Natural killer cell (primary cell): ENCODE measurements at regions not wholly inside any gene's neighbourhood (a gene's known extent, or its start where the extent isn't known, plus 50 kb on each side); places are given as distances from the start of the nearest gene placed in this dataset.
"Not testable (repeated sequence)": the region's sequence is repeated elsewhere in the genome, so short reads cannot be mapped to it uniquely, and the experiment has no call there.

Experiments
- ATAC-seq, 3 donors: fragments of 150-1000 bp in 2 of 3; fragments of 200-7000 bp in 1 of 3; cut with Tn5 transposase; 1 replicate in 1 of 3; 2 replicates in 2 of 3; pipeline ENCODE4 v1.10.0; 2021; ENCODE audit warnings: mild to moderate bottlenecking in 2 of 3, moderate library complexity in 2 of 3
- DNase-seq, 2 donors: peaks; one replicate each; pipeline versions ENCODE4 v3.0.0 to v3.0.0-alpha.2; 2013 to 2021; ENCODE audit warnings: mixed read lengths in 1 of 2
- H3K27ac ChIP-seq: one replicate; pipeline ENCODE4 v1.5.1; 2013; ENCODE audit warnings: mild to moderate bottlenecking, low read length
- H3K27me3 ChIP-seq: one replicate; pipeline ENCODE4 v1.6.1; 2013; ENCODE audit warnings: low read length; ENCODE audit not compliant: control insufficient read depth, insufficient read depth
- H3K36me3 ChIP-seq: one replicate; pipeline ENCODE4 v1.6.1; 2013; ENCODE audit warnings: low read length; ENCODE audit not compliant: control insufficient read depth, insufficient read depth
- H3K4me1 ChIP-seq: one replicate; pipeline ENCODE4 v1.6.1; 2013; ENCODE audit warnings: low read length; ENCODE audit not compliant: control insufficient read depth, insufficient read depth
- H3K4me3 ChIP-seq: one replicate; pipeline ENCODE4 v1.5.1; 2013; ENCODE audit warnings: low read length
- H3K9me3 ChIP-seq: one replicate; pipeline ENCODE4 v1.6.1; 2013; ENCODE audit warnings: low read length; ENCODE audit not compliant: control insufficient read depth, insufficient read depth
- H3K27ac Mint-ChIP-seq, 2 donors: one replicate each; pipeline ENCODE4 v1.8.0; 2022; ENCODE audit warnings: mild to moderate bottlenecking in 2 of 2, mixed read lengths in 2 of 2, moderate library complexity in 1 of 2
- H3K27me3 Mint-ChIP-seq, 2 donors: one replicate each; pipeline ENCODE4 v1.8.0; 2022; ENCODE audit warnings: low read depth in 2 of 2, mixed read lengths in 2 of 2
- H3K36me3 Mint-ChIP-seq: one replicate; pipeline ENCODE4 v1.8.0; 2022; ENCODE audit warnings: mixed read lengths
- H3K4me1 Mint-ChIP-seq, 2 donors: one replicate each; pipeline ENCODE4 v1.8.0; 2022; ENCODE audit warnings: mixed read lengths in 2 of 2
- H3K4me3 Mint-ChIP-seq: one replicate; pipeline ENCODE4 v1.8.0; 2022; ENCODE audit warnings: mild to moderate bottlenecking, moderate library complexity, mixed read lengths
- H3K9me3 Mint-ChIP-seq, 2 donors: one replicate each; pipeline ENCODE4 v1.8.0; 2022; ENCODE audit warnings: mixed read lengths in 2 of 2
- WGBS: methylation state at CpG from one replicate; pipeline ENCODE4 v1.1.7; 2013; ENCODE audit warnings: missing lambda C conversion rate; ENCODE audit not compliant: insufficient coverage; 5-methylcytosine and 5-hydroxymethylcytosine counted together
- intact Hi-C: fragments of 100-400 bp; cut with micrococcal nuclease; formaldehyde crosslinking; loops from one replicate; pipeline ENCODE4 v1.14.2; 2022
- TF ChIP-seq, protein P1 (sequence below): fragments of 200-600 bp; IDR thresholded peaks from one replicate; pipeline ENCODE4 v1.8.0; 2022; ENCODE audit warnings: antibody characterized with exemption

DNA sequence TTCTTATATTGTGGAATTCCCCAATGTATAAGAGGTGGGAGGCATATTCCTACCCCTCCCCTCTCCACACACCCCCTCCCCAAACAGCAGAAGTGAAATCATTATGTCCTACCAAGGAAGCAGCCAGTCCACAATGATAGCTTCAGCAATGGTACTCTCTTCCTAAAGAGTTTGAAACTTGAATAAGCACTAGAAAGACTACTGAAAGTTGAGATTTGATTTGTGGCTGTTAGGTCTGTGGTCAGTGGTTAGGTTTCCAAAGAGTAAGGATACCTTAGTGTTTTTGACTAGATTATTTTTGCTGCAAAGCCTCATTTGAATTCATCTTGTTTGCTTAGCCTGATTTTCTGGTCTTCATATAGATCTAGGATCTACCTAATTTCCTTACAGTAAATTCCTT is 242.2 kb downstream of the DKK2 start:
- Histone ChIP-seq H3K4me1 (no peaks in the 10 kb centered on the region), H3K9me3 (no peaks in the 10 kb centered on the region), H3K4me3 (no peak overlapping the region), H3K27ac (no peak overlapping the region), H3K27me3 (no peaks in the 10 kb centered on the region), H3K36me3 (no peaks in the 10 kb centered on the region)
- Mint-ChIP-seq H3K27me3 (no peaks in the 10 kb centered on the region), H3K36me3 (peaks cover 7% of the 10 kb centered on the region), H3K4me3 (no peak overlapping the region), H3K9me3 (peaks cover 7 to 9% of the 10 kb centered on the region in 2 donors), H3K27ac (no peak overlapping the region), H3K4me1 (no peaks in the 10 kb centered on the region)
- DNase-seq (no peak), ATAC-seq (no peak)
- TF ChIP-seq, protein P1, sequence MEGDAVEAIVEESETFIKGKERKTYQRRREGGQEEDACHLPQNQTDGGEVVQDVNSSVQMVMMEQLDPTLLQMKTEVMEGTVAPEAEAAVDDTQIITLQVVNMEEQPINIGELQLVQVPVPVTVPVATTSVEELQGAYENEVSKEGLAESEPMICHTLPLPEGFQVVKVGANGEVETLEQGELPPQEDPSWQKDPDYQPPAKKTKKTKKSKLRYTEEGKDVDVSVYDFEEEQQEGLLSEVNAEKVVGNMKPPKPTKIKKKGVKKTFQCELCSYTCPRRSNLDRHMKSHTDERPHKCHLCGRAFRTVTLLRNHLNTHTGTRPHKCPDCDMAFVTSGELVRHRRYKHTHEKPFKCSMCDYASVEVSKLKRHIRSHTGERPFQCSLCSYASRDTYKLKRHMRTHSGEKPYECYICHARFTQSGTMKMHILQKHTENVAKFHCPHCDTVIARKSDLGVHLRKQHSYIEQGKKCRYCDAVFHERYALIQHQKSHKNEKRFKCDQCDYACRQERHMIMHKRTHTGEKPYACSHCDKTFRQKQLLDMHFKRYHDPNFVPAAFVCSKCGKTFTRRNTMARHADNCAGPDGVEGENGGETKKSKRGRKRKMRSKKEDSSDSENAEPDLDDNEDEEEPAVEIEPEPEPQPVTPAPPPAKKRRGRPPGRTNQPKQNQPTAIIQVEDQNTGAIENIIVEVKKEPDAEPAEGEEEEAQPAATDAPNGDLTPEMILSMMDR: no peak
- intact Hi-C loops: no loop called here

DNA sequence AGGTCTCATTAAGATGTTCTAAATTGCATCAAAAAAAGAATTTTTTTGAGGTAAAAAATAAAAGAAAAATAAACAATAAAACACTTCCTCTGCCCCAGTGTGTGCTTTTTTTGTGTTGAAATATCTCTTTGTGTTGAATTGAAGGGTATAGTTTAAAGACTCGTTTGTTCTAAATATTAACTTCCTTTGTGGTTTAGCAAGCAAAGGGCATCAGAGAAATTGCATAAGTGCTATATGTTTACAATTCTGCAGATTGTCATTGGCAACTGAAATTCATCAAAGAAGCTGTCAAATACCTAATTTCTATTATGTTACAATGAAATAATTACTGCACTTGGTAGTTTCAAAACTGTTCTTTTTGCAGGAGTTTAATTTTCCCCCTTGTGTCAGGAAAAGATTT is 260.5 kb downstream of the DKK2 start:
- 0% methylated on average over 1 of the region's 1 CpG for WGBS
- Histone ChIP-seq H3K36me3 (no peaks in the 10 kb centered on the region), H3K27ac (no peak overlapping the region), H3K9me3 (no peaks in the 10 kb centered on the region), H3K4me3 (no peak overlapping the region), H3K27me3 (no peaks in the 10 kb centered on the region), H3K4me1 (no peaks in the 10 kb centered on the region)
- peak overlapping the region in 1 of 2 donors; percentile 49 for H3K27ac Mint-ChIP-seq
- DNase-seq (no peak), ATAC-seq (peak in 1 of 3 donors; percentile 26)
- peaks cover 0 to 5% of the 10 kb centered on the region in 2 donors for H3K4me1 Mint-ChIP-seq
- TF ChIP-seq, protein P1: no peak
- H3K36me3 Mint-ChIP-seq: peaks cover 7% of the 10 kb centered on the region
- intact Hi-C loops: no loop called here
- H3K4me3 Mint-ChIP-seq: no peak overlapping the region
- H3K9me3 Mint-ChIP-seq: peaks cover 11 to 12% of the 10 kb centered on the region in 2 donors
- H3K27me3 Mint-ChIP-seq: no peaks in the 10 kb centered on the region

DNA sequence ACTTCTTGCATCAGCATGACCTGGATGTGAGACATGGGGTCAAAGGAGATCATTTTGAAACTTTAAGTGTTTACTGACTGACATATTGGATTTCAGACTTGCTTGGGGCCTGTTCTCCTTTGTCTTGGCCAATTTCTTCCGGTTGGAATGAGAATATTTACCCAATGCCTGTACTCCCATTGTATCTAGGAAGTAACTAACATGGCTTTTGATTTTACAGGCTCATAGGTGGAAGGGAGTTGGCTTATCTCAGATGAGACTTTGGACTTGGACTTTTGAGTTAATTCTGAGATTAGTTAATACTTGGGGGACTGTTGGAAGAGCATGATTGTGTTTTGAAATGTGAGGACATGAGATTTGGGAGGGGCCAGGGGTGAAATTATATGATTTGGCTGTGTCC is 262.1 kb downstream of the DKK2 start:
- 64% methylated on average over 1 of the region's 1 CpG for WGBS
- peaks cover 14 to 19% of the 10 kb centered on the region in 2 donors for H3K9me3 Mint-ChIP-seq
- DNase-seq, H3K27ac ChIP-seq, H3K36me3 Mint-ChIP-seq, H3K4me3 ChIP-seq, H3K27ac Mint-ChIP-seq, H3K27me3 Mint-ChIP-seq, H3K4me1 ChIP-seq, ATAC-seq, H3K4me3 Mint-ChIP-seq, H3K9me3 ChIP-seq, H3K4me1 Mint-ChIP-seq, H3K27me3 ChIP-seq, intact Hi-C loops, H3K36me3 ChIP-seq: not testable (repeated sequence)

DNA sequence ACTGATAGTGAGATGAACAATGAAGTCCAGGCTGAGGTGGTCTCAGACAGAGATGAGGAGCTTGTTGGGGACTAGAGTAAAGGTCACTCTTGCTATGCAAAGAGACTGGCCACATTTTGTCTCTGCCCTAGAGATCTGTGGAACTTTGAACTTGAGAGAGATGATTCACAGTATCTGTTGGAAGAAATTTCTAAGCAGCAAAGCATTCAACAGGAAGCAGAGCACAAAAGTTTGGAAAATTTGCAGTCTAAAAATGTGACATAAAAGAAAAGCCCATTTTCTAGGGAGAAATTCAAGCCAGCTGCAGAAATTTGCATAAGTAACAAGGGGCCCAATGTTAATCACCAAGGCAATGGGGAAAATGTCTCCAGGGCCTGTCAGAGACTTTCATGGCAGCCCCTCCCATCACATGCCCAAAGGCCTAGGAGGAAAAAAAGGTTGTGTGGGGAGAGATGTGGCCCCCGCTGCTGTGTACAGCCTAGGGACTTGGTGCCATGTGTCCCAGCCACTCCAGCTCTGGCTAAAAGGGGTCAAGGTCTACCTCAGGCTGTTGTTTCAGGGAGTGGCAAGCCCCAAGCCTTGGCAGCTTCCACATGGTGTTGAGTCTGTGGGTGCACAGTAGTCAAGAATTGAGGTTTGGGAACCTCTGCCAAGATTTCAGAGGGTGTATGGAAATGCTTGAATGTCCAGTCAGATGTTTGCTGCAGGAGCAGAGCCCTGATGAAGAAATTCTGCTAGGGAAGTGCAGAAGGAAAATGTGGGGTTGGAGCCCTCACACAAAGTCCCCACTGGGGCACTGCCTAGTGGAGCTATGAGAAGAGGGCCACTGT is 262.8 kb downstream of the DKK2 start:
- Mint-ChIP-seq H3K9me3 (peaks cover 14 to 17% of the 10 kb centered on the region in 2 donors), H3K27ac (no peak overlapping the region), H3K4me3 (no peak overlapping the region), H3K27me3 (no peaks in the 10 kb centered on the region), H3K36me3 (peaks cover 7% of the 10 kb centered on the region), H3K4me1 (peaks cover 0 to 5% of the 10 kb centered on the region in 2 donors)
- no peak for DNase-seq
- no peaks in the 10 kb centered on the region for H3K36me3 ChIP-seq
- WGBS: 74% methylated on average over 1 of the region's 1 CpG
- H3K9me3 ChIP-seq: no peaks in the 10 kb centered on the region
- ATAC-seq: no peak
- no peak overlapping the region for H3K4me3 ChIP-seq
- no peaks in the 10 kb centered on the region for H3K27me3 ChIP-seq
- no peaks in the 10 kb centered on the region for H3K4me1 ChIP-seq
- intact Hi-C loops: no loop called here
- no peak overlapping the region for H3K27ac ChIP-seq
- TF ChIP-seq, protein P1: no peak
